Pancreas (tissue), 10 donors: ENCODE measurements at regions not wholly inside any gene's neighbourhood (a gene's known extent, or its start where the extent isn't known, plus 50 kb on each side); places are given as distances from the start of the nearest gene placed in this dataset.

Source experiments
- ATAC-seq, 4 donors: fragments of 200-7000 bp; cut with Tn5 transposase; one replicate each; pipeline versions ENCODE4 v1.8.0 to v1.9.1; 2020; ENCODE audit warnings: mild to moderate bottlenecking in 4 of 4, moderate library complexity in 4 of 4
- DNase-seq, 6 donors: peaks; one replicate each; pipeline ENCODE4 v3.0.0-alpha.2; 2020
- FAIRE-seq: peaks from 2 replicates; lab custom pipeline; 2012; peaks lifted over from hg19 to GRCh38; lab: Jason Lieb, UNC
- H3K27ac ChIP-seq, 4 donors: fragments of 200-600 bp; sonication (generic); 1 replicate in 3 of 4; 2 replicates in 1 of 4; pipeline versions ENCODE4 v1.5.0 to v1.8.0; 2020
- H3K27me3 ChIP-seq, 4 donors: fragments of 200-600 bp; one replicate each; pipeline ENCODE4 v1.8.0; 2021
- H3K36me3 ChIP-seq, 3 donors: fragments of 200-600 bp; sonication (generic) in 1 of 3; one replicate each; pipeline versions ENCODE4 v1.5.0 to v1.8.0; 2020 to 2021
- H3K4me1 ChIP-seq, 3 donors: fragments of 200-600 bp; one replicate each; pipeline ENCODE4 v1.8.0; 2021
- H3K4me3 ChIP-seq, 4 donors: fragments of 200-600 bp; sonication (generic) in 2 of 4; one replicate each; pipeline versions ENCODE4 v1.5.0 to v1.8.0; 2020 to 2021
- H3K9me3 ChIP-seq, 4 donors: fragments of 200-600 bp; one replicate each; pipeline ENCODE4 v1.8.0; 2021
- CTCF ChIP-seq, 4 donors: fragments of 200-600 bp; sonication (generic) in 3 of 4; IDR thresholded peaks; one replicate each; pipeline versions ENCODE4 v1.5.0 to v1.8.0; 2021; ENCODE audit warnings: antibody characterized with exemption in 4 of 4
- WGBS, 2 donors: extraction: QIAGEN DNeasy Blood & Tissue Kit; methylation state at CpG; one replicate each; pipeline ENCODE4 v1.1.7; 2013; 5-methylcytosine and 5-hydroxymethylcytosine counted together
- intact Hi-C, 3 donors: fragments of 100-400 bp; cut with DNase I; formaldehyde crosslinking; loops; one replicate each; pipeline versions ENCODE4 v1.11.1 to v1.14.2; 2022
- donor health status: healthy with polysubstance abuse.
- donor health status: DM: no; HTN: no; CAD: no; lungs with moderate emphysema.
- donor health status: DM: no; HTN: no; CAD: no.
- donor health status: control.
- donor health status: control.
- donor health status: Bipolar disorder and iron deficiency.
- donor health status: DM: yes; HTN: yes; CAD: no.
- donor health status: DM: no; HTN: no; CAD: no.
- donor health status: DM: no; HTN: no; CAD: no.
- donor health status: DM: yes; HTN: yes; CAD: no.

GRCh38 chr1:87851490-87851889 lies 522.8 kb downstream of the LMO4 start:
- TF ChIP-seq CTCF (IDR thresholded peaks at IDR 0.05), result no peak
- intact Hi-C loops, result no loop called here
- Histone ChIP-seq H3K4me3 (no peak overlapping the region), H3K27ac (no peak overlapping the region), H3K27me3 (no peaks in the 10 kb centered on the region), H3K4me1 (no peaks in the 10 kb centered on the region), H3K9me3 (no peaks in the 10 kb centered on the region), H3K36me3 (no peaks in the 10 kb centered on the region)
- no peak for FAIRE-seq
- no peak for ATAC-seq
- DNase-seq, result no peak
- WGBS, 2 donors, result 86 to 91% methylated on average over 5 of the region's 5 CpGs

- Histone ChIP-seq H3K4me3 (no peak overlapping the region), H3K4me1 (no peaks in the 10 kb centered on the region), H3K36me3 (no peaks in the 10 kb centered on the region), H3K27ac (no peak overlapping the region), H3K27me3 (no peaks in the 10 kb centered on the region), H3K9me3 (no peaks in the 10 kb centered on the region)
- FAIRE-seq (no peak), DNase-seq (no peak), ATAC-seq (peak in 1 of 4 donors; percentile 34)
- TF ChIP-seq CTCF (IDR thresholded peaks at IDR 0.05), result no peak
- 71 to 74% methylated on average over 4 of the region's 4 CpGs for WGBS, 2 donors
- intact Hi-C loops, result no loop called here
These were observed 523.9 kb downstream of the LMO4 start for GRCh38 chr1:87852410-87853161.

DNA sequence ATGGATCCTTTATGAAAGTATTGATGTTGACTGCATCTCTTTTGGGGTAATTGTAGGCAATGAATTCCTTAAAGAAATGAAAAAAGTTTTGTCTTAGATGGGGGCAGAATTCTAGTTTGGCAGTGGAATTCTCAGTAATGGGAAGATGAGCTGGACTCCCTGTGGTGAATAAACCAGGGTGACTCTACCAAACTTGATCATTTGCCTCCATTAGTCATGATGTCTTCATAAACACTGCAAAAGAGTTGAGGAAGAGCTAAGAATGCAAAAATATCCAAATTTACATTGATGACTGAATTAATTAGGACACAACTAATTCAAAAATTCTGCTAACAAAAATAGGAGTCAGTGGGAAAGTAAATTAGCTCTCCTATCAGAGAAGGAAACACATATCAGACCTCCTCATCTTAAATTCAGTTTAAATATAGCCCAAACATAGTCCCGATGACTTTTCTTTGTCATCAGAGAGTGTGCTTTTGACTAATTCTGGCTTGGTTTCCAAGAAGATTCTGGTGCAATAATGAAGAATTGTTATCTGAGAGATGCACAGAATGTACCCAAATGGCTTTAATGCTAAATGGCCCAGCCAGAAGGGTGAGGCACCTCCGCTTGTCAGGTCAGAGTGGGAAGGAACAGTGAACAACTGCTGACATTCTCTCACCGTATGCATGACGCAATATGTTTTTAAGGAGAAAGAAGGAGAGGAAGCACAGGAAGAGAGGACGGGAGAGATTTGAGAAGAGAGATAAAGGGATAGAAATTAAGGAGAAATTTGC lies 525.1 kb downstream of the LMO4 start:
- TF ChIP-seq CTCF (IDR thresholded peaks at IDR 0.05), result no peak
- DNase-seq (no peak), ATAC-seq (no peak), FAIRE-seq (no peak)
- intact Hi-C loops, result no loop called here
- no peak overlapping the region for H3K4me3 ChIP-seq
- H3K27ac ChIP-seq, result no peak overlapping the region
- no peaks in the 10 kb centered on the region for H3K9me3 ChIP-seq
- WGBS, 2 donors, result 64 to 78% methylated on average over 5 of the region's 5 CpGs
- H3K4me1 ChIP-seq, result no peaks in the 10 kb centered on the region
- no peaks in the 10 kb centered on the region for H3K36me3 ChIP-seq
- H3K27me3 ChIP-seq, result no peaks in the 10 kb centered on the region

- intact Hi-C loops, result no loop called here
- Histone ChIP-seq H3K36me3 (no peaks in the 10 kb centered on the region), H3K27me3 (no peaks in the 10 kb centered on the region), H3K27ac (no peak overlapping the region), H3K9me3 (no peaks in the 10 kb centered on the region), H3K4me1 (no peaks in the 10 kb centered on the region), H3K4me3 (no peak overlapping the region)
- FAIRE-seq (no peak), DNase-seq (no peak), ATAC-seq (no peak)
- 83 to 94% methylated on average over 1 of the region's 1 CpG for WGBS, 2 donors
- TF ChIP-seq CTCF (IDR thresholded peaks at IDR 0.05), result no peak
These were observed 534.6 kb downstream of the LMO4 start for GRCh38 chr1:87863317-87863716.

- intact Hi-C loops, result no loop called here
- Histone ChIP-seq H3K27ac (no peak overlapping the region), H3K4me1 (no peaks in the 10 kb centered on the region), H3K9me3 (no peaks in the 10 kb centered on the region), H3K36me3 (no peaks in the 10 kb centered on the region), H3K27me3 (no peaks in the 10 kb centered on the region), H3K4me3 (no peak overlapping the region)
- 81 to 89% methylated on average over 4 of the region's 4 CpGs for WGBS, 2 donors
- DNase-seq (no peak), ATAC-seq (no peak), FAIRE-seq (no peak)
- TF ChIP-seq CTCF (IDR thresholded peaks at IDR 0.05), result no peak
These were observed 536.0 kb downstream of the LMO4 start for GRCh38 chr1:87864676-87865075.
